Esophagus squamous epithelium (tissue), 5 donors: ENCODE measurements at regions not wholly inside any gene's neighbourhood (a gene's known extent, or its start where the extent isn't known, plus 50 kb on each side); places are given as distances from the start of the nearest gene placed in this dataset.

Experiments
- DNase-seq: peaks from one replicate; lab custom pipeline; 2025; lab: John Stamatoyannopoulos, UW
- H3K27ac ChIP-seq, 4 donors: fragments of 200-600 bp; sonication (generic); one replicate each; pipeline ENCODE4 v1.5.1; 2016 to 2019; ENCODE audit warnings: mild to moderate bottlenecking in 1 of 4
- H3K27me3 ChIP-seq, 4 donors: fragments of 200-600 bp; sonication (generic); 1 replicate in 3 of 4; 2 replicates in 1 of 4; pipeline versions ENCODE4 v1.5.1 to v1.6.0; 2017 to 2021; ENCODE audit warnings: antibody characterized with exemption in 1 of 4
- H3K36me3 ChIP-seq, 3 donors: fragments of 200-600 bp; sonication (generic); one replicate each; pipeline ENCODE4 v1.5.1; 2016 to 2019
- H3K4me1 ChIP-seq, 3 donors: fragments of 200-600 bp; sonication (generic); one replicate each; pipeline ENCODE4 v1.5.1; 2017 to 2019
- H3K4me3 ChIP-seq, 4 donors: fragments of 200-600 bp; sonication (generic); 1 replicate in 3 of 4; 2 replicates in 1 of 4; pipeline ENCODE4 v1.5.1; 2016 to 2019; ENCODE audit warnings: mild to moderate bottlenecking in 2 of 4, moderate library complexity in 1 of 4
- H3K9me3 ChIP-seq, 3 donors: fragments of 200-600 bp; sonication (generic); one replicate each; pipeline ENCODE4 v1.5.1; 2016 to 2019
- POLR2A ChIP-seq, 4 donors: fragments of 450-650 bp; IDR thresholded peaks; one replicate each; pipeline ENCODE4 v1.6.1; 2017; ENCODE audit warnings: antibody characterized with exemption in 4 of 4, mild to moderate bottlenecking in 4 of 4, moderate library complexity in 3 of 4
- WGBS, 2 donors: methylation state at CpG; one replicate each; pipeline ENCODE4 v1.1.5; 2018; 5-methylcytosine and 5-hydroxymethylcytosine counted together
- intact Hi-C: fragments of 100-400 bp; cut with DNase I; formaldehyde crosslinking; loops from one replicate; pipeline ENCODE4 v1.15.0; 2022
- TF ChIP-seq, protein P1 (sequence below), 6 experiments: fragments of 450-650 bp in 4 of 6; fragments of 200-600 bp in 2 of 6; sonication (generic) in 2 of 6; IDR thresholded peaks; one replicate each; pipeline ENCODE4 v1.5.1; 2016 to 2019; ENCODE audit warnings: antibody characterized with exemption in 6 of 6, mild to moderate bottlenecking in 4 of 6, moderate library complexity in 4 of 6
- donor health status: DM: yes; HTN: yes; CAD: no.

- TF ChIP-seq, protein P1, sequence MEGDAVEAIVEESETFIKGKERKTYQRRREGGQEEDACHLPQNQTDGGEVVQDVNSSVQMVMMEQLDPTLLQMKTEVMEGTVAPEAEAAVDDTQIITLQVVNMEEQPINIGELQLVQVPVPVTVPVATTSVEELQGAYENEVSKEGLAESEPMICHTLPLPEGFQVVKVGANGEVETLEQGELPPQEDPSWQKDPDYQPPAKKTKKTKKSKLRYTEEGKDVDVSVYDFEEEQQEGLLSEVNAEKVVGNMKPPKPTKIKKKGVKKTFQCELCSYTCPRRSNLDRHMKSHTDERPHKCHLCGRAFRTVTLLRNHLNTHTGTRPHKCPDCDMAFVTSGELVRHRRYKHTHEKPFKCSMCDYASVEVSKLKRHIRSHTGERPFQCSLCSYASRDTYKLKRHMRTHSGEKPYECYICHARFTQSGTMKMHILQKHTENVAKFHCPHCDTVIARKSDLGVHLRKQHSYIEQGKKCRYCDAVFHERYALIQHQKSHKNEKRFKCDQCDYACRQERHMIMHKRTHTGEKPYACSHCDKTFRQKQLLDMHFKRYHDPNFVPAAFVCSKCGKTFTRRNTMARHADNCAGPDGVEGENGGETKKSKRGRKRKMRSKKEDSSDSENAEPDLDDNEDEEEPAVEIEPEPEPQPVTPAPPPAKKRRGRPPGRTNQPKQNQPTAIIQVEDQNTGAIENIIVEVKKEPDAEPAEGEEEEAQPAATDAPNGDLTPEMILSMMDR (IDR thresholded peaks at IDR 0.05), result no peak
- no peak for TF ChIP-seq POLR2A (IDR thresholded peaks at IDR 0.05)
- H3K27ac ChIP-seq, result no peak overlapping the region
- WGBS, 2 donors, result 26 to 44% methylated on average over 3 of the region's 3 CpGs
These were observed 157.3 kb upstream of the COL1A2 start for GRCh38 chr7:94237417-94237816.

DNA sequence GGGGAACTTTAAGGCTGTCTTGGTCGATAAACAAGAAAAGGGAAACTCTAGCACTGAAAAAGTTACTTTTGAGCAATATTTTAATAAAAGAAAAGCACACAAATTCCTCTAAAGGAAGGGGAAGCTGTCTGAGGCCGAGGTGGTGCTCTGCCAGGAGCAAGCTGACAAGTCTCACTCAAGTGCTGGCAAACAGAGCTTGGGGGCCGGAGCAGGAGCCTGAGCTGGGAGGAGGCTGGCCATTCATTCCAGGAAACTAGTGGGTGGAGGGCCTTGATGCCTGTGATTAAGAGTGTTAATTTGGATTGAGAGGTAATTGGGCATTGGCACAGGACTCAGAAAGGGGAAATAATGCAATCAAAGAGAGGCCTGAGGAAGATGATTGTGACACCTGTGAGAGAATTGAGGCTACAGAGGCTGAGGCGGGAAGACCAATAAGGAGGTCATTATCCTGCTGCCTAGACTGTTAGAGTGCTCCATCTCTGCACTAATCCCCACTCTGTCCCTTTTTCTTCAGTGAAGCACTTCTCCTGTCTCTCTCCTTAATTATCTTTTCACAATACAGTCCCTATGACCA, 154.9 kb upstream of the COL1A2 start:
- 34 to 35% methylated on average over 4 of the region's 4 CpGs for WGBS, 2 donors
- no peak for DNase-seq
- intact Hi-C loops, result no loop called here
- no peaks in the 10 kb centered on the region for H3K4me1 ChIP-seq
- no peaks in the 10 kb centered on the region for H3K27me3 ChIP-seq
- TF ChIP-seq, protein P1 (IDR thresholded peaks at IDR 0.05), result no peak
- no peak for TF ChIP-seq POLR2A (IDR thresholded peaks at IDR 0.05)
- H3K27ac ChIP-seq, result no peak overlapping the region
- no peaks in the 10 kb centered on the region for H3K36me3 ChIP-seq
- H3K4me3 ChIP-seq, result no peak overlapping the region
- H3K9me3 ChIP-seq, result no peaks in the 10 kb centered on the region

More at GRCh38 chr7:94237417-94237816, 157.3 kb upstream of the COL1A2 start:
- DNase-seq, result no peak
- Histone ChIP-seq H3K36me3 (no peaks in the 10 kb centered on the region), H3K4me3 (no peak overlapping the region), H3K9me3 (no peaks in the 10 kb centered on the region), H3K4me1 (no peaks in the 10 kb centered on the region), H3K27me3 (no peaks in the 10 kb centered on the region)
- intact Hi-C loops, result no loop called here

DNA sequence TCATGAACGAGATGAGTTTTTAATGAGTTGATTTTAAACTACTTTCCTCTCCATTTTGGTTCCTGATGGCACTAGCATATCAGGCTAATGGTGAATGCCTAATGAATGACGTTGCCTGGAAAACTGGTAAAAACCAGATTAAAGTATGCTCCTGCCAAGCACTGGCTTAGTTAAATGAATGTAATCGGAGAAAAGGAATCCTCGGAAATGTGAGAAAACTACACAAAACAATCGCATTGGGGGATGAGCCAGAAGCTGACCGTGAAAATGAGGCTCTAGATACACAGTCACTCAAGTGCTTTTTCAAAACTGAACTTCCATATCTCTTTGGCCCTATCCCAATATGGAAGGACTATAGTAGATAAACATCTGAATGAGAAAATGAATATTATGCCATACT, 153.8 kb upstream of the COL1A2 start:
- H3K4me1 ChIP-seq, result no peaks in the 10 kb centered on the region
- H3K27ac ChIP-seq, result no peak overlapping the region
- H3K36me3 ChIP-seq, result no peaks in the 10 kb centered on the region
- no peak overlapping the region for H3K4me3 ChIP-seq
- DNase-seq, result no peak
- 72 to 78% methylated on average over 6 of the region's 6 CpGs for WGBS, 2 donors
- no peaks in the 10 kb centered on the region for H3K27me3 ChIP-seq
- TF ChIP-seq, protein P1 (IDR thresholded peaks at IDR 0.05), result no peak
- no peak for TF ChIP-seq POLR2A (IDR thresholded peaks at IDR 0.05)
- intact Hi-C loops, result no loop called here
- H3K9me3 ChIP-seq, result no peaks in the 10 kb centered on the region

DNA sequence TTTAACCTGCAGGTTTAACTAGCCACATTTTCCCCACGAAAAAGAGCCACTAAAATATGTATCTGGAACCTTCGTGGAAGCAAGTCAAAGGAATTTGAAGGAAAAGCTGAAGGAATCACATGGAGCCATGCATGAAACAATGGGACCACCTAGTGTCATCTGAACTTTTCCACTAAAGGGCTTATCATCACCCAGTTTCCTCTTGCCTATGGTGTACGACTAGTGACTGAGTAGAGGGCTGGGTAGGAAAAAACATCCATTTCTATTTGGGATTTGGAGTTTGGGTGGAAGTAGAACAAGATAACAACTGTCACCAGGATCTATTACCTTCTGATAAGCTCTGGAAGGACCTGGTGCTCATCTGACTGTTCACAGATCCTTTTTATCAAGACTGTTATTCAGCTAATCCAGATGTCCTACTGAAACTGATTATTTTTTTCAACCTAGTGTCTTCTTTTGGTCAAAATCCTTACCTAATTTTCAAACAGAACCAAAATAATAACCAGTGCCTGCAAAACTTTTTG, 153.2 kb upstream of the COL1A2 start:
- no peak for DNase-seq
- H3K4me1 ChIP-seq, result no peaks in the 10 kb centered on the region
- no peaks in the 10 kb centered on the region for H3K27me3 ChIP-seq
- 37 to 50% methylated on average over 3 of the region's 3 CpGs for WGBS, 2 donors
- no peaks in the 10 kb centered on the region for H3K9me3 ChIP-seq
- no peak overlapping the region for H3K4me3 ChIP-seq
- H3K36me3 ChIP-seq, result no peaks in the 10 kb centered on the region
- H3K27ac ChIP-seq, result no peak overlapping the region
- no peak for TF ChIP-seq POLR2A (IDR thresholded peaks at IDR 0.05)
- TF ChIP-seq, protein P1 (IDR thresholded peaks at IDR 0.05), result no peak
- intact Hi-C loops, result no loop called here

DNA sequence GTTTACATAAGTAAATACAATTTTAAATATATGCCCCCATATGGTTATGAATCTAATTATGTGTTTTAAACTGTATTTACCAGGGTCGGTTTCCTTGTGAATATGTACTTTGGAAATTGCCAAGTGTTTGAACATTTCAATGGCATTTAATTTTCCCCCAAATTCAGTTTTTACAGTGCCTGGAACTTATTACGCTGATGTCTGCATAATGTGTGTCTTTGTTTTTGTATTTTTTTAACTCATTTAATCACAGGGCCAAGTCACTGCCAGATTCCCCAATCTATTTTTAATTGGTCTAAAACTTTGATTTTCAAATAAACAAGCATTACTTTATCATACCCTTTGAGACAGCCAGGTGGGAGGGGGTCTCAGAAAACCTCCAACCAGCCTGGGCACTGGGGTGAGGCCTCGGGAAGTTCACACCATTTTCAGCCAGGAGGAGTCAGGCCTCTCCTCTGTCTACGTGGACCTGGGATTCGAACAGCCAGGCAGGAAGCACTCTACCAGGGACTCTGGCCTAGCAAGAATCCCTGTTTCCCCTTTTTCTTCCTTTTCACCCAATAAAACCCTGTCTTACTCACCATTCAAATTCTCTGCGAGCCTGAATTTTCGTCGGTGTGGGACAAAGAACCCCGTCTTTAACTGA, 151.5 kb upstream of the COL1A2 start:
- 78 to 83% methylated on average over 7 to 9 of the region's 9 CpGs for WGBS, 2 donors
- DNase-seq, result no peak

More for the DNA sequence above, 151.5 kb upstream of the COL1A2 start:
- no peak overlapping the region for H3K4me3 ChIP-seq
- no peaks in the 10 kb centered on the region for H3K9me3 ChIP-seq
- intact Hi-C loops, result no loop called here
- TF ChIP-seq, protein P1 (IDR thresholded peaks at IDR 0.05), result no peak
- no peak for TF ChIP-seq POLR2A (IDR thresholded peaks at IDR 0.05)
- H3K27me3 ChIP-seq, result no peaks in the 10 kb centered on the region
- H3K4me1 ChIP-seq, result no peaks in the 10 kb centered on the region
- H3K36me3 ChIP-seq, result no peaks in the 10 kb centered on the region
- H3K27ac ChIP-seq, result no peak overlapping the region
